ENCODE measurements at regions not wholly inside any gene's neighbourhood (a gene's known extent, or its start where the extent isn't known, plus 50 kb on each side); places are given as distances from the start of the nearest gene placed in this dataset.

- Histone ChIP-seq H3K9me3 (ENCODE audit: control insufficient read depth in 4 of 4, low read length in 3 of 4) (no peaks in the 10 kb centered on the region), H3K27me3 (ENCODE audit: control insufficient read depth in 4 of 4, insufficient read depth in 4 of 4, low read length in 3 of 4) (peaks cover 0 to 2% (median 0%) of the 10 kb centered on the region in 4 donors), H3K4me3 (ENCODE audit: low read depth in 1 of 3, low read length in 3 of 3) (no peak overlapping the region), H3K4me1 (ENCODE audit: control insufficient read depth in 4 of 4, insufficient read depth in 4 of 4, low read length in 3 of 4) (no peaks in the 10 kb centered on the region), H3K36me3 (ENCODE audit: control insufficient read depth in 4 of 4, insufficient read depth in 3 of 4, low read depth in 1 of 4, low read length in 3 of 4) (no peaks in the 10 kb centered on the region), H3K9ac (ENCODE audit: low read depth in 1 of 2, low read length in 2 of 2) (no peak overlapping the region), H3K27ac (ENCODE audit: low read depth in 1 of 2, low read length in 2 of 2) (no peak overlapping the region)
- 95% methylated on average over 3 of the region's 3 CpGs for WGBS
- TF ChIP-seq ZBTB33 (IDR thresholded peaks at IDR 0.05) (no peak), FOXA2 (IDR thresholded peaks at IDR 0.05) (no peak), SP1 (IDR thresholded peaks at IDR 0.05) (no peak), CTCF (IDR thresholded peaks at IDR 0.05; ENCODE audit: low read depth, low read length, missing input control) (no peak), MAX (IDR thresholded peaks at IDR 0.05) (no peak), YY1 (IDR thresholded peaks at IDR 0.05) (no peak), FOXA1 (IDR thresholded peaks at IDR 0.05) (no peak)
- DNase-seq (ENCODE audit: low spot score): no peak
Observed at GRCh38 chr9:108360304-108360703, 495.5 kb downstream of the ACTL7B start.

- no peaks in the 10 kb centered on the region for H3K4me1 ChIP-seq (ENCODE audit: control insufficient read depth in 4 of 4, insufficient read depth in 4 of 4, low read length in 3 of 4)
- DNase-seq (ENCODE audit: low spot score): no peak
- TF ChIP-seq ATF3 (IDR thresholded peaks at IDR 0.05) (no peak), FOXA1 (IDR thresholded peaks at IDR 0.05) (no peak), HNF4A (conservative IDR thresholded peaks at IDR 0.05) (no peak), RAD21 (IDR thresholded peaks at IDR 0.05) (no peak), SP1 (IDR thresholded peaks at IDR 0.05) (no peak), NR2F2 (IDR thresholded peaks at IDR 0.05) (no peak), GABPA (IDR thresholded peaks at IDR 0.05 in 1 of 2, conservative IDR thresholded peaks at IDR 0.05 in 1 of 2) (no peak), EGR1 (IDR thresholded peaks at IDR 0.05; ENCODE audit: low read depth in 2 of 2) (no peak), YY1 (IDR thresholded peaks at IDR 0.05) (no peak), JUND (IDR thresholded peaks at IDR 0.05) (no peak), ZBTB33 (IDR thresholded peaks at IDR 0.05) (no peak), FOXA2 (IDR thresholded peaks at IDR 0.05) (no peak), RXRA (IDR thresholded peaks at IDR 0.05) (no peak), HNF4G (IDR thresholded peaks at IDR 0.05) (no peak), CTCF (IDR thresholded peaks at IDR 0.05; ENCODE audit: low read depth, low read length, missing input control) (no peak), REST (IDR thresholded peaks at IDR 0.05) (no peak), TAF1 (conservative IDR thresholded peaks at IDR 0.05) (no peak), MAX (IDR thresholded peaks at IDR 0.05) (no peak)
- 66% methylated on average over 2 of the region's 2 CpGs for WGBS
- no peaks in the 10 kb centered on the region for H3K9me3 ChIP-seq (ENCODE audit: control insufficient read depth in 4 of 4, low read length in 3 of 4)
- no peak overlapping the region for H3K9ac ChIP-seq (ENCODE audit: low read depth in 1 of 2, low read length in 2 of 2)
- H3K4me3 ChIP-seq (ENCODE audit: low read depth in 1 of 3, low read length in 3 of 3): no peak overlapping the region
- H3K27me3 ChIP-seq (ENCODE audit: control insufficient read depth in 4 of 4, insufficient read depth in 4 of 4, low read length in 3 of 4): peaks cover 0 to 2% (median 0%) of the 10 kb centered on the region in 4 donors
- no peaks in the 10 kb centered on the region for H3K36me3 ChIP-seq (ENCODE audit: control insufficient read depth in 4 of 4, insufficient read depth in 3 of 4, low read depth in 1 of 4, low read length in 3 of 4)
- no peak overlapping the region for H3K27ac ChIP-seq (ENCODE audit: low read depth in 1 of 2, low read length in 2 of 2)
Observed at GRCh38 chr9:108356806-108357205, 499.0 kb downstream of the ACTL7B start.
